Endothelial cell of umbilical vein (primary cell): ENCODE measurements at regions not wholly inside any gene's neighbourhood (a gene's known extent, or its start where the extent isn't known, plus 50 kb on each side); places are given as distances from the start of the nearest gene placed in this dataset.

ENCODE experiments used
- BruUV-seq: library from RNA; stranded (reverse); fragments of 400-500 nt; replicated peaks from 2 replicates; lab custom pipeline; 2021; lab: Mats Ljungman, UMichigan
- CTCF ChIA-PET: fragments of 300-600, 350-600 bp; sonication (Branson Sonifier 250); formaldehyde crosslinking; loops from one replicate; lab custom pipeline; 2021; ENCODE audit warnings: antibody characterized with exemption, inconsistent platforms; lab: Charles Lee
- POLR2A ChIA-PET: fragments of 300-600, 350-600 bp; sonication (Branson Sonifier 250); formaldehyde crosslinking; loops from one replicate; lab custom pipeline; 2021; ENCODE audit warnings: antibody characterized with exemption, inconsistent platforms; lab: Charles Lee
- DNase-seq: peaks from one replicate; pipeline ENCODE4 v3.0.0-alpha.2; 2011; ENCODE audit warnings: low read depth, low spot score
- FAIRE-seq: peaks from 2 replicates; lab custom pipeline; 2011; peaks lifted over from hg19 to GRCh38; lab: Jason Lieb, UNC
- H2AFZ ChIP-seq: 2 replicates; pipeline ENCODE4 v1.6.0; 2012; ENCODE audit warnings: low read depth, low read length, control low read depth, inconsistent platforms
- H3K27ac ChIP-seq: 2 replicates; pipeline ENCODE4 v1.5.1; 2011; ENCODE audit warnings: low read depth, mild to moderate bottlenecking, control low read depth, low read length, moderate library complexity; ENCODE audit not compliant: insufficient read depth
- H3K27me3 ChIP-seq, 2 experiments: 2 replicates each; pipeline versions ENCODE4 v1.6.0 to v1.6.1; 2011; ENCODE audit warnings: low read length in 2 of 2, mixed read lengths in 1 of 2; ENCODE audit not compliant: control insufficient read depth in 2 of 2, insufficient read depth in 2 of 2
- H3K36me3 ChIP-seq, 2 experiments: 2 replicates in 1 of 2; 3 replicates in 1 of 2; pipeline ENCODE4 v1.5.1; 2011; ENCODE audit warnings: low read length in 2 of 2, mild to moderate bottlenecking in 1 of 2, moderate library complexity in 1 of 2; ENCODE audit not compliant: control insufficient read depth in 2 of 2, insufficient read depth in 2 of 2; ENCODE audit errors: extremely low read depth in 1 of 2
- H3K4me1 ChIP-seq: 3 replicates; pipeline ENCODE4 v1.5.1; 2011; ENCODE audit warnings: mild to moderate bottlenecking, low read length; ENCODE audit not compliant: control insufficient read depth, insufficient read depth; ENCODE audit errors: extremely low read depth
- H3K4me2 ChIP-seq: 2 replicates; pipeline ENCODE4 v1.6.1; 2011; ENCODE audit warnings: low read length, control low read depth, mixed read lengths; ENCODE audit not compliant: insufficient read depth
- H3K4me3 ChIP-seq, 3 experiments: fragments of 200-600 bp in 1 of 3; sonication (generic), shearing (Covaris generic) in 1 of 3; replicated peaks in 1 of 3; 2 replicates each; pipeline ENCODE4 v1.5.1; 2011 to 2016; ENCODE audit warnings: control low read depth in 3 of 3, low read length in 3 of 3, mild to moderate bottlenecking in 2 of 3, inconsistent platforms in 1 of 3, low read depth in 1 of 3, moderate library complexity in 1 of 3; ENCODE audit not compliant: insufficient read depth in 1 of 3
- H3K79me2 ChIP-seq: 2 replicates; pipeline ENCODE4 v1.6.0; 2012; ENCODE audit warnings: low read length, inconsistent platforms; ENCODE audit not compliant: control insufficient read depth, insufficient read depth
- H3K9ac ChIP-seq: replicated peaks from 2 replicates; pipeline ENCODE3; 2011; ENCODE audit warnings: low read length, control low read depth; ENCODE audit not compliant: insufficient read depth; ENCODE audit errors: extremely low read depth
- H3K9me1 ChIP-seq: replicated peaks from 3 replicates; pipeline ENCODE4 v1.6.0; 2011; ENCODE audit warnings: mild to moderate bottlenecking, low read length; ENCODE audit not compliant: control insufficient read depth, insufficient read depth; ENCODE audit errors: extremely low read depth
- H3K9me3 ChIP-seq: replicated peaks from 2 replicates; pipeline ENCODE4 v1.5.1; 2012; ENCODE audit warnings: low read length, inconsistent platforms; ENCODE audit not compliant: control insufficient read depth, insufficient read depth
- H4K20me1 ChIP-seq: replicated peaks from 2 replicates; pipeline ENCODE3; 2011; ENCODE audit warnings: mild to moderate bottlenecking, low read length; ENCODE audit not compliant: control insufficient read depth, insufficient read depth; ENCODE audit errors: extremely low read depth
- EZH2 ChIP-seq: IDR thresholded peaks from 2 replicates; pipeline ENCODE4 v1.6.1; 2012; ENCODE audit warnings: borderline replicate concordance, low read depth, mild to moderate bottlenecking, moderate library complexity, low read length, inconsistent platforms; ENCODE audit not compliant: severe bottlenecking
- FOS ChIP-seq: IDR thresholded peaks from 2 replicates; pipeline ENCODE4 v1.6.1; 2011; ENCODE audit warnings: mild to moderate bottlenecking, low read length, moderate library complexity, borderline replicate concordance; ENCODE audit not compliant: insufficient read depth
- GATA2 ChIP-seq: IDR thresholded peaks from 2 replicates; pipeline ENCODE4 v1.7.0; 2011; ENCODE audit warnings: low read depth, mild to moderate bottlenecking, moderate library complexity, mixed read lengths, low read length; ENCODE audit not compliant: insufficient read length, insufficient read depth
- JUN ChIP-seq: IDR thresholded peaks from 2 replicates; pipeline ENCODE4 v1.6.1; 2011; ENCODE audit warnings: borderline replicate concordance, low read depth; ENCODE audit not compliant: insufficient read length, insufficient read depth
- MYC ChIP-seq: IDR thresholded peaks from one replicate; pipeline ENCODE4 v1.6.1; 2011; ENCODE audit warnings: mild to moderate bottlenecking, low read depth, low read length
- POLR2A ChIP-seq: IDR thresholded peaks from 2 replicates; pipeline ENCODE4 v1.6.1; 2012; ENCODE audit warnings: low read depth, mild to moderate bottlenecking, control low read depth, low read length
- POLR2AphosphoS5 ChIP-seq: IDR thresholded peaks from 2 replicates; pipeline ENCODE4 v1.6.1; 2012; ENCODE audit warnings: low read depth, mild to moderate bottlenecking, control low read depth, low read length, moderate library complexity; ENCODE audit not compliant: insufficient read depth
- dilution Hi-C: fragments of 300-500 bp; cut with MboI; formaldehyde crosslinking; loops from one replicate; pipeline ENCODE4 v1.15.0; 2019; ENCODE audit warnings: low sequenced_read_pairs; ENCODE audit not compliant: extremely low pct_ligation_motif_present
- intact Hi-C: fragments of 100-400 bp; cut with micrococcal nuclease; formaldehyde crosslinking; loops from one replicate; pipeline ENCODE4 v1.10.0; 2022
- TF ChIP-seq, protein P1 (sequence below), 2 donors: IDR thresholded peaks; 1 replicate in 1 of 2; 2 replicates in 1 of 2; pipeline ENCODE4 v1.5.1; 2011; ENCODE audit warnings: low read length in 2 of 2, mild to moderate bottlenecking in 2 of 2, moderate library complexity in 2 of 2, control low read depth in 1 of 2, inconsistent platforms in 1 of 2, low read depth in 1 of 2; ENCODE audit not compliant: insufficient read depth in 1 of 2; ENCODE audit errors: extremely low read depth in 1 of 2
- TF ChIP-seq, protein P2 (sequence below): IDR thresholded peaks from 2 replicates; pipeline ENCODE4 v1.6.1; 2011; ENCODE audit not compliant: insufficient read depth, insufficient read length

GRCh38 chr3:147231111-147231510, 175.2 kb downstream of the ZIC4 start:
- no peaks in the 10 kb centered on the region for H3K4me1 ChIP-seq
- ChIA-PET POLR2A (no interaction called here), CTCF (no interaction called here)
- no peaks in the 10 kb centered on the region for H3K36me3 ChIP-seq
- H3K4me3 ChIP-seq, result no peak overlapping the region
- H2AFZ ChIP-seq, result no peak overlapping the region
- dilution Hi-C loops (no loop called here), intact Hi-C loops (no loop called here)
- DNase-seq (no peak), FAIRE-seq (no peak)
- H3K9me3 ChIP-seq, result no peaks in the 10 kb centered on the region
- H3K9me1 ChIP-seq, result no peaks in the 10 kb centered on the region
- TF ChIP-seq MYC, result no peak
- TF ChIP-seq, protein P1, sequence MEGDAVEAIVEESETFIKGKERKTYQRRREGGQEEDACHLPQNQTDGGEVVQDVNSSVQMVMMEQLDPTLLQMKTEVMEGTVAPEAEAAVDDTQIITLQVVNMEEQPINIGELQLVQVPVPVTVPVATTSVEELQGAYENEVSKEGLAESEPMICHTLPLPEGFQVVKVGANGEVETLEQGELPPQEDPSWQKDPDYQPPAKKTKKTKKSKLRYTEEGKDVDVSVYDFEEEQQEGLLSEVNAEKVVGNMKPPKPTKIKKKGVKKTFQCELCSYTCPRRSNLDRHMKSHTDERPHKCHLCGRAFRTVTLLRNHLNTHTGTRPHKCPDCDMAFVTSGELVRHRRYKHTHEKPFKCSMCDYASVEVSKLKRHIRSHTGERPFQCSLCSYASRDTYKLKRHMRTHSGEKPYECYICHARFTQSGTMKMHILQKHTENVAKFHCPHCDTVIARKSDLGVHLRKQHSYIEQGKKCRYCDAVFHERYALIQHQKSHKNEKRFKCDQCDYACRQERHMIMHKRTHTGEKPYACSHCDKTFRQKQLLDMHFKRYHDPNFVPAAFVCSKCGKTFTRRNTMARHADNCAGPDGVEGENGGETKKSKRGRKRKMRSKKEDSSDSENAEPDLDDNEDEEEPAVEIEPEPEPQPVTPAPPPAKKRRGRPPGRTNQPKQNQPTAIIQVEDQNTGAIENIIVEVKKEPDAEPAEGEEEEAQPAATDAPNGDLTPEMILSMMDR (IDR thresholded peaks at IDR 0.05; ENCODE audit: extremely low read depth in 1 of 2, insufficient read depth in 1 of 2, low read depth in 1 of 2, low read length in 2 of 2), result no peak
- TF ChIP-seq POLR2AphosphoS5, result no peak
- no peak for TF ChIP-seq GATA2
- no peak for TF ChIP-seq EZH2
- H3K27me3 ChIP-seq, result peaks cover 0 to 2% of the 10 kb centered on the region in 2 experiments
- H3K9ac ChIP-seq, result no peak overlapping the region
- no peaks in the 10 kb centered on the region for H3K79me2 ChIP-seq
- H3K4me2 ChIP-seq, result no peak overlapping the region
- no peaks in the 10 kb centered on the region for H4K20me1 ChIP-seq
- BruUV-seq, result no TSS peak
- no peak overlapping the region for H3K27ac ChIP-seq

DNA sequence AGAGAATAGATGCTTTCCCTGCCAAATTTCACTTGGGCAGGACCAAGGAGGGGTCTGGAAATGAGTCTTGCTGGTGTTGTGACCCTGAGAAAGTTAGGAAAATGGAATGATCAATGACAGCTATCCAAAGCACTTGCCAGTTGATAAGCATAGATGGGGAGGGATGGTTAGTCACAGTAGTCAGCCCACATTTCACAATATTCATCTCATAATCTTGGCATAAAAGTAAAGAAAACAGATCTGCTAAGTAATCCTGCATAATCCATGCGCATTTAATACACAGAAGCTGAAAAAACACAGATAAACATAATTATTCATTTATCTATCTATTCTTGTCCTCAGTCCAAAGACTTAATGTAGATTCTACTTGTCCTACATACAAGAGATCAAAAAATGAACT, 184.1 kb downstream of the ZIC4 start:
- no peak for DNase-seq
- Histone ChIP-seq H3K9ac (no peak overlapping the region), H4K20me1 (no peaks in the 10 kb centered on the region), H3K27ac (no peak overlapping the region), H3K4me3 (no peak overlapping the region), H3K9me3 (no peaks in the 10 kb centered on the region), H3K4me2 (no peak overlapping the region), H3K4me1 (no peaks in the 10 kb centered on the region), H3K9me1 (no peaks in the 10 kb centered on the region), H2AFZ (no peak overlapping the region), H3K79me2 (no peaks in the 10 kb centered on the region), H3K27me3 (no peaks in the 10 kb centered on the region), H3K36me3 (no peaks in the 10 kb centered on the region)
- ChIA-PET POLR2A (no interaction called here), CTCF (no interaction called here)
- no peak for FAIRE-seq
- dilution Hi-C loops (no loop called here), intact Hi-C loops (no loop called here)
- BruUV-seq, result no TSS peak
- TF ChIP-seq MYC (no peak), GATA2 (no peak), FOS (no peak), POLR2A (no peak), POLR2AphosphoS5 (no peak), JUN (no peak), EZH2 (no peak)
- TF ChIP-seq, protein P2, sequence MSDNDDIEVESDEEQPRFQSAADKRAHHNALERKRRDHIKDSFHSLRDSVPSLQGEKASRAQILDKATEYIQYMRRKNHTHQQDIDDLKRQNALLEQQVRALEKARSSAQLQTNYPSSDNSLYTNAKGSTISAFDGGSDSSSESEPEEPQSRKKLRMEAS, result no peak
